Neural progenitor cell (in vitro differentiated cells): ENCODE measurements at regions not wholly inside any gene's neighbourhood (a gene's known extent, or its start where the extent isn't known, plus 50 kb on each side); places are given as distances from the start of the nearest gene placed in this dataset.
"Not testable (repeated sequence)": the region's sequence is repeated elsewhere in the genome, so short reads cannot be mapped to it uniquely, and the experiment has no call there.

Experiments used
- EZH2 ChIP-seq: fragments of 200-600 bp; sonication (generic); IDR thresholded peaks from 2 replicates; pipeline ENCODE4 v1.6.1; 2017; ENCODE audit warnings: antibody characterized with exemption, mild to moderate bottlenecking, moderate library complexity
- TF ChIP-seq, protein P1 (sequence below): fragments of 200-600 bp; sonication (generic); IDR thresholded peaks from 2 replicates; pipeline ENCODE4 v1.5.1; 2017; ENCODE audit warnings: antibody characterized with exemption, mild to moderate bottlenecking

DNA sequence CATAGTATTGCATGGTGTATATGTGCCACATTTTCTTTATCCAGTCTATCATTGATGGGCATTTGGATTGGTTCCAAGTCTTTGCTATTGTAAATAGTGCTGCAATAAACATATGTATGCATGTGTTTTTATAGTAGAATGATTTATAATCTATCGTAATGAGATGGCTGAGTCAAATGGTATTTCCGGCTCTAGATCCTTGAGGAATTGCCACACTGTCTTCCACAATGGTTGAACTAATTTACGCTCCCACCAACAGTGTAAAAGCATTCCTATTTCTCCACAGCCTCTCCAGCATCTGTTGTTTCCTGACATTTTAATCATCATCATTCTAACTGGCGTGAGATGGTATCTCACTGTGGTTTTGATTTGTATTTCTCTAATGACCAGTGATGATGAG lies 608.5 kb upstream of the SEMA6D start:
- TF ChIP-seq, protein P1, sequence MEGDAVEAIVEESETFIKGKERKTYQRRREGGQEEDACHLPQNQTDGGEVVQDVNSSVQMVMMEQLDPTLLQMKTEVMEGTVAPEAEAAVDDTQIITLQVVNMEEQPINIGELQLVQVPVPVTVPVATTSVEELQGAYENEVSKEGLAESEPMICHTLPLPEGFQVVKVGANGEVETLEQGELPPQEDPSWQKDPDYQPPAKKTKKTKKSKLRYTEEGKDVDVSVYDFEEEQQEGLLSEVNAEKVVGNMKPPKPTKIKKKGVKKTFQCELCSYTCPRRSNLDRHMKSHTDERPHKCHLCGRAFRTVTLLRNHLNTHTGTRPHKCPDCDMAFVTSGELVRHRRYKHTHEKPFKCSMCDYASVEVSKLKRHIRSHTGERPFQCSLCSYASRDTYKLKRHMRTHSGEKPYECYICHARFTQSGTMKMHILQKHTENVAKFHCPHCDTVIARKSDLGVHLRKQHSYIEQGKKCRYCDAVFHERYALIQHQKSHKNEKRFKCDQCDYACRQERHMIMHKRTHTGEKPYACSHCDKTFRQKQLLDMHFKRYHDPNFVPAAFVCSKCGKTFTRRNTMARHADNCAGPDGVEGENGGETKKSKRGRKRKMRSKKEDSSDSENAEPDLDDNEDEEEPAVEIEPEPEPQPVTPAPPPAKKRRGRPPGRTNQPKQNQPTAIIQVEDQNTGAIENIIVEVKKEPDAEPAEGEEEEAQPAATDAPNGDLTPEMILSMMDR: not testable (repeated sequence)
- TF ChIP-seq EZH2: not testable (repeated sequence)
